PC-3 (cell line): ENCODE measurements at regions not wholly inside any gene's neighbourhood (a gene's known extent, or its start where the extent isn't known, plus 50 kb on each side); places are given as distances from the start of the nearest gene placed in this dataset.

Experiments used
- CTCF ChIP-seq: fragments of 300-600 bp; sonication (generic); conservative IDR thresholded peaks from 2 replicates; pipeline ENCODE4 v1.5.1; 2017; ENCODE audit warnings: antibody characterized with exemption, low read depth, mild to moderate bottlenecking, low read length
- EZH2 ChIP-seq: fragments of 300-600 bp; sonication (generic); IDR thresholded peaks from one replicate; pipeline ENCODE4 v1.6.1; 2017; ENCODE audit warnings: antibody characterized with exemption, mild to moderate bottlenecking, low read length; ENCODE audit not compliant: unreplicated experiment

DNA sequence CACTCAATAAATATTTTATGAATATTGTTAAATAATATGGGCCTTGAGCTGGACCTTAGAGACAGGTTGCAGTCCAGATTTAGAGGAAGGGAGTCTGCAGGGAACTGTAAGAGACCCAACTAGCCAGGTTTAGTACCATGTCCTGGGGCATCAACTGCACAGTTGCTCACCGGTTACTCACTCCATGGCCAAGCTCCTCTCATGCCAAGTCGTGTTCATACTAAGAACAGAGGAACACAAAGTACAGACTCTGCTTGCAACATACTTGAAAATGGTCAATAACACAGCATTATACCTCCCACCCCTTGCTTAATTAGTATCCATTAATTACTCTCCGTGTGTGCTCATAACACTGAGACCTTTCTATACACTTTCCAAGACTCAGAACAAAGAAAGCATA is 317.6 kb upstream of the PIK3R1 start:
- TF ChIP-seq CTCF (no peak), EZH2 (no peak)
